HG02970 (cell line): ENCODE measurements at regions not wholly inside any gene's neighbourhood (a gene's known extent, or its start where the extent isn't known, plus 50 kb on each side); places are given as distances from the start of the nearest gene placed in this dataset.

Experiments
- ATAC-seq: cut with Tn5 transposase; IDR thresholded peaks from one replicate; pipeline ENCODE4 v1.9.1; 2021; ENCODE audit warnings: mild to moderate bottlenecking, moderate library complexity, moderate number of reproducible peaks; ENCODE audit not compliant: unreplicated experiment, low FRiP score

DNA sequence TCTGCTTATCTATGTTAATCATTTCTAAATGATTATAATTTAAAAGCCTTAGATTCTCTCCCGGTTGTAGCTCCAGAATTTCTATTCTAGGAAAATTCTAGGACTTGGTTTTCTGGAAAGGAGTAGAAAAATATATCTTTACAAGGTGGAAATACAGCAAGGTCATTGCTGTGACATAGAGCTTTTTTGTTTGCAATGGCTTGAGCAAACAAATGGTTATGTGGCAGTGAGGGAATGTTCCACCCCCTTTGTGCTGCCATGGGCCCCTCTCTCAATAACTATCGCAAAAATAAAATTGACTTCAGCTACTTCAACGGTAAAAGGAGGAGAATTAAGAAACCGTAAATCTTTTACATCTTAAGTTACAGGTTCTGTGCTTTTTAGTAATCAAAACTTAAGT is 517.1 kb downstream of the EPHA3 start:
- ATAC-seq, result no peak

DNA sequence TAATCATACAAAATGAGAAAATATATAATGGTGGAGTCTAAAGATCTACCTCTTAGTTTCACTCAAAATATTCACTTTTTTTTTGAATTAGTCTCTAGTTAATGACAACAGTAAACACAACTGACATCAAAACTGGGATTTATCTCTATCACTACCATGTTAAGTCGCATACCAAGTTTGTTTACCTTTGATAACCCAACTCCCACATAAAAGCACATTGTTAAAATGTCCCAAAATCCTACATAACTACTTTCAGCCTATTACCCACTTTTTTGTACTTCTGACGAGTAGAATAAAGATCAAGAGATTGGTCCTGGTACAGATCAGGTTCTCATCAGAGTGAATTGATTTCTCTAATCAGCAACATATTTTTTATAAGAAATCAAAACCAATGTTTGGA is 518.5 kb downstream of the EPHA3 start:
- no peak for ATAC-seq

DNA sequence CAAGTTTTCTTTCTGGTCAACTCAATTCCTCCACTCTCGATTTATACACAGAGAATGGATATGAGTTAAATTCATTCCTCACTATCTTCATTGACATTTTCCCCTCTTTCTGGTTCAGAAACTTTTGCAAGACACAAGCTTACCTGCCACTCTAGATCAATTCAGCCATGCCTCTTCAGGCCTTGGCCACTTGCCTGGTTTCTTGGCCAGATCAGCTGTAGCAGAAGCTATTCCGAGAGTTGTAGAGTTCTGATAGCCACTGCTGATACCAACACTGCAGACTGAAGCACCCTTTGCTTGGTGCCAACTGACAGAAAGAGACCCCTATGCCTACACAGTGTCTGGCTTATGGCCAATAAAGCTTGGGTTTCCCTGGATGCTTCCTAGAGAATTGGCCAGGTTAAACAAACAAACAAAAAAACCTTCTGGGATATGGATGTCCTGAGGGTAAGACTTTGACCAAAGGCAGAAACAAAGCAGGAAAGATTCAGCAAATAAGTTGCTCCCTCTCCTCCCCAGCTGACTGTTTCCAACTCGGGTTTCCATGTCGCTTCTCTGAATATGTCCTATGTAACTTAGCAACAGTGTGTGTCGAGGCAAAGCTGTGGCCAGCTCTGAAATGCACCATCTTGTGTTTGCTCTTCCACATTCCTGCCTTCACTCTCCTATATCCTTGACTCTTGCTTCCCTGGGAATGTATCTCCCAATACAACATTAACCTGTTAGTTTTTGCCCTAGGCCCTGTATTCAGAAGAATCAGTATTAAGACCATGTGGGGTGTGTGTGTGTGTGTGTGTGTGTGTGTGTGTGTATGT is 521.6 kb downstream of the EPHA3 start:
- no peak for ATAC-seq

DNA sequence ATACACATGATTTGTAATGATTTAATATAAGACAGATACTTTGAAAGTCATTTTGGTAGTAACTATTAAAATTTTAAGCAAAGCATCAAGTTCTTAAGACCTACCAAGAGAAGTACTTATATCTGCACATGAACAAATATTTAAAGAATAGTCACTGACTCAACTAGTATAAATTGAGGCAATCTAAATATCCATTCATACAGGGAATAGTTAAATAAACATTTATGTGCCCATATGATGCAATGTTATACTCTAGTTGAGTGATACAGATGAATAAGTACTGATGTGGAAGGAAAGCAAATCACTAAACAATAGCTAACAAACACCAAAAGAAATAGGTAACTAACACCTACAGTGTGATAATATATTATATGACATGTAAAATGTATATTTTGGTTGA is 527.7 kb downstream of the EPHA3 start:
- ATAC-seq, result no peak

DNA sequence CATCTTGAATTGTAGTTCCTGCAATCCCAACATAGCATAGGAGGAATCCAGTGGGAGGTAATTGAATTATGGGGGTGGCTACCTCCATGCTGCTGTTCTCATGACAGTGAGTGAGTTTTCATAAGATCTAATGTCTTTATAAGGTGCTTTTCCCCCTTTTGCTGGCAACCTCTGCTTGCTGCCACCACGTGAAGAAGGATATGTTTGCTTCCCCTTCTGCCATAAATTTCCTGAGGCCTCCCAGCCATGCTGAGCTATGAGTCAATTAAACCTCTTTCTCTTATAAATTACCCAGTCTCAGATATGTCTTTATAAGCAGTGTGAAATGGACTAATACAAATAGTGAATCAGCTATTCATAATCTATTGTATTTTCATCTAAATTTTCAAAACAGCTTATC is 537.3 kb downstream of the EPHA3 start:
- no peak for ATAC-seq

DNA sequence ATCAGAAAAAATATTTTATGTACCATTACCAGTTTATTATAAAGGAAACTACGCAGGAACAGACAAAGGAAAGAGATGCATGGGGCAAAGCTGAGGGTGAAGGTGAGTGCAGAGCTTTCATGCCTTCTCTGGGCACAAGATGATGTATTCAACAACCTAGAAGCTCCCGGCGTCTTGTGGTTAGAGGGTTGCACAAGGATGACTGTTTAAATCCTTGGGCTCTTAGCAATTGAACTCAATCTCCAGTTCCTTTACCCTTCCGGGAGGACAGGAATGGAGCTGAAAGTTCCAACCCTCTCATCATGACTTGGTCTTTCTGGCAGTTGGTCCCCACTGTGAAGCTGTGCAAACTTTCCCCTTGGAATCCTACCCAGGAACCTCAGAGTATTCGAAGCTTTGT is 542.0 kb downstream of the EPHA3 start:
- no peak for ATAC-seq

DNA sequence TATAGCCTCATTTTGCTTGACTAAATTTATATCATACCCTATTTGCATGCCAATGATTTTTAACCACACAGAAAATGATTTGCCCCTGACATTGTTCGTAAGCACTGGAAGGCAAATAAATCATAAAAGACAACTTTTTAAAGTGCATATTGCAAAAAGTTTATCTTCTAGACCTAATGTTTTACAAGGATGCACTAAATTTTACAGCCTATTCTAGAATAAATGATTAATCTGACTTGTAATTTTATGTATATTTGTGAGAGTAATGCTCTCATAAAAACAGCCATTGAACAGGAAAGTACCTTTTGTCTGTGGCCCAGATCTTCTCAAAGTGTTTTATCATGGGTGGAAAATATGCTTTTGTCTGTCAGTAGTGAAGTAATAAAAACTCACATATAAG is 546.6 kb downstream of the EPHA3 start:
- ATAC-seq, result no peak

DNA sequence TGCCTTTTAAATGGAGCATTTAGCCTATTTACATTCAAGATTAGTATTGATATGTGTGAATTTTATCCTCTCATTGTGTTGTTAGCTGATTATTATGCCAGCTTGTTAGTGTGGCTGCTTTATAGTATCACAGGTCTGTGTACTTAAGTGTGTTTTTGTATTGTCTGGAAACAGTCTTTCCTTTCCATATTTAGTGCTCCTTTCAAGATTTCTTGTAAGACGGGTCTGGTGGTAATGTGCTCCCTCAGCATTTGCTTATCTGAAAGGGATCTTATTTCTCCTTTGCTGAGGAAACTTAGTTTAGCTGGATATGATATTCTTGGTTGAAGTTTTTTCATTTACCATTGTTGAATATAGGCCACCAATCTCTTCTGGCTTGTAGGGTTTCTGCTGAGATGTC is 549.0 kb downstream of the EPHA3 start:
- ATAC-seq, result no peak

DNA sequence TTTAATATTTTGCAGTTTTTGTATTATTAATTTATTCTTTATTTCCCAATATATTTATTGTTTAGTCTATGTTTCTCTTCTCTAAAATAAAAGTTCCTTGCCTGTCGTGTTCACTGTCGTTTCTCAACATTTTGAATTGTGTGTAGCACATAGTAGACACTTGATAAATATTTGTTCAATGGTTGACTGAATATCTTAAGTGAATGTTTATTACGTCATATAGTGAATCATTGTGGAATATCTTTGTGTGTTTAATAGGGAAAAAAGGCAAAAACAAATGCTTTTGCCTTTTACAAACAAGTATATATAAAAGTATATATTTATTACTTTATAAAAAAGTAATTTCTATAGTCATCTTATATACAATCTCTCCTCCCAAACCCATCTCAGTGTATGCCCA is 572.3 kb downstream of the EPHA3 start:
- no peak for ATAC-seq

DNA sequence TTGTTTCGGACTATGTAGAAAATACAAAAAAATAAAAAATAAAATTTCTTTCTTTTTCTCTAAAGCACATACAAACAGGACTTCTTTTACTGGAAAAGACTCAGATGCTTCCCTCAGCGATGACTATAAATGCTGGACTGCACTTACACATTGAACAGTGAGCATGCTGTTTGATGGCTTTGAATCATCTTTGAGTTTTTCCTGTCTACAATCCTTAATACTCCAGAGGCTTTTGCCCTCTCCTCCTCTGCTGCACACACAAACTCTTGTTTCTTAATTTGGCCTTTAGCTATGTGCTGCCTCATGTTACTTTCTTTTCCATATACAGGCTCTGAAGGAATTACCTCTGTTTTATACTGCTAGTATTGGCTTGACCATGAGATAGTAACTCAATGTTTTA is 575.1 kb downstream of the EPHA3 start:
- ATAC-seq, result no peak

DNA sequence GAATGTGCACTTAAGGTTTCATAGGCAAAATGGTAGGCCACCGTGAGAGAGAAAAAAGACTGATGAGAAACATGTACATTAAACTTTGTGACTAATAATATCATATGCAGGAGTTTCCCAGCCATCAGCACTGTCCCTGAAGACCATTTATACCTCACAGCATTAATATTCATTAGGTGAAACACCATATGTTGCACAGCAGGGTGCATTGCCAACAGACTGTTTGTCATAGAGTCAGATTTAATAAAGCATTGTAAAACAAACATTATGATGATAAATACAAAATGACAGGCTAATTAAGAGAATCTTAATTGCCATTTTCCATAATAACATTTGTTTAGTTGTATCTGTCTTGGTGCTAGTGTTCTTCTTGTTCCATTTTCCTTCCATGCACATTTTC is 578.3 kb downstream of the EPHA3 start:
- no peak for ATAC-seq

DNA sequence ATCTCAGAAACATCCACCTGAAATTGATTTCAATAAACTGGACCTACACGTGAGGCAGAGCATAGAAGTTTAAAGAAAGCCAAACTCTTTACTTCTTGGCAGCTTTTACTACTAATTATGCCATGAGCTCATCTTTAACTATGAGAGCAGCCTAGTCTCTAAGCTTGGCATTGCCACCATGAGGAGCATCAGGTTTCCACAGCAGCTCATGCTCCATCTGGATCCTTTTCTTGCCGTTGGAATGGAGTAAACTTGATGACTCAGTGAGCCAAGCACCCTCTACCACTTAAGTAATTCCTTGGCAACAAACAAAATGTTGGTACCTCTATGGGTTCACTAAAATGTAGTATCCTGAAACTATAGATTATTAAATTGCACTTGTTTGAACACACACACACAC is 583.2 kb downstream of the EPHA3 start:
- no peak for ATAC-seq

DNA sequence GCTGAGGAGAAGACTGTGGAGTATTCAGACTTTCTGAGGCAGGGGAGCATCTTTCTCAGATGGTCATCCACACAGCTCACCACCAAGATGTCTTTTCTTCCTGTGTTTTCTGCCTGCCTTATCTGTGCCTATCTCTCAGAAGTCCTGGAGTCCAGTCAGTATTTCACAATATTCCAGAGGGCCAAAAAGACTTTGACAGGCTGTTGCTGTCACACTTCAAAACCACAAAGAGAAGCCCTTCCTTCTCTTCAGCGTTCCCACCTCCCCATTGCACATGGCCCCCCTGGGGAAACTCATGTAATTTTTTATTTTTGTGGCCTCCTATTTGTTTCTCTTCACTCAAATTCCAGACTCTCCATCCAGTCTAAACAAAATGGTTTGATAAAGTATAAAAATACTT is 585.2 kb downstream of the EPHA3 start:
- no peak for ATAC-seq

DNA sequence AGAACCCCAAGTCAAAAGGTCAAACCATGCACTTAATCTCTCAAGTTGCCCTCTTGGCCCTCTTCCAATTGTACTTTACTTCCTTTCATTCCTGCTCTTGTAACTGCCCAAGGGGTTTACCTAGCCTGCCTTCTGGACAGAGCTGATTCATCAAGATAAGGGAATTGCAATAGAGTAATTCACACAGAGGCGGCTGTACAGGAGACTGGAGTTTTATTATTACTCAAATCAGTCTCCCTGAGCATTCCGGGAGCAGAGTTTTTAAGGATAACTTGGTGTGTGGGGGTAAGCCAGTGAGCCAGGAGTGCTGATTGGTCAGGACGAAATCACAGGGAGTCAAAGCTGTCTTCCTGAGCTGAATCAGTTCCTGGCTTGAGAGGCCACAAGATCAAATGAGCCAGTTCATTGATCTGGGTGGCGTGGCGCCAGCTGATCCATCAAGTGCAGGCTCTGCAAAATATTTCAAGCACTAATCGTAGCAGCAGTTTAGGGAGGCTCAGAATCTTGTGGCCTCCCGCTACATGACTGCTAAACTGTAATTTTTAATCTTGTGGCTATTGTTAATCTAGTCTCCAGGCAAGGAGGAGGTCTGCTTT is 590.0 kb downstream of the EPHA3 start:
- no peak for ATAC-seq

DNA sequence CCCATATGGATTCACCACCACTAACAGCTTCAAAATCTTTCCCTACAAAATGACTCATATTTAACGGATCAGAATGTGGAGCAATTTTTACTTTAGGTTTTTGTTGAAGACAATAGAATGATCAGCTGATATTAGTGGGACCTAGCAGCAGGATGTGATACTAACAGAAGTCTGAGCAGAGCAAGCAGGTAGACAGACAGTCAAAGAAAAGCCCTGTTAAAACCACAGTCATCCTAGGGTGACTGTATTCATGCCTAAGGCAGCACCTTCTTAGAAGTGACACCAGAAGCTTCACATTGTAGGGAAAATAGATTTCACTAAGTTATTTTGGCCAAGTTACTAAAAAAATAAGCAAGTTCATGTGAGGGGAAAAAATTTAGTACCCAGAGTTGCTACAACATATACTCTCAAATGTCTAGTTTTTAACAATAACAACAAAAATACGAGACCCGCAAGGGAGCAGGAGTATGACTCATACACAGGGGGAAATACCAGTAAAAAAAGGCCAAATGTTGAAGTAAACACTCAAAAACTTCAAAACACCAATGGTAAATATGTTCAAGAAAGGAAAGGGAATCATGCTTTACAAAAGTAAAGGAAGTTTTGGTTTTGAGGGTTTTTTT is 590.9 kb downstream of the EPHA3 start:
- ATAC-seq, result no peak

DNA sequence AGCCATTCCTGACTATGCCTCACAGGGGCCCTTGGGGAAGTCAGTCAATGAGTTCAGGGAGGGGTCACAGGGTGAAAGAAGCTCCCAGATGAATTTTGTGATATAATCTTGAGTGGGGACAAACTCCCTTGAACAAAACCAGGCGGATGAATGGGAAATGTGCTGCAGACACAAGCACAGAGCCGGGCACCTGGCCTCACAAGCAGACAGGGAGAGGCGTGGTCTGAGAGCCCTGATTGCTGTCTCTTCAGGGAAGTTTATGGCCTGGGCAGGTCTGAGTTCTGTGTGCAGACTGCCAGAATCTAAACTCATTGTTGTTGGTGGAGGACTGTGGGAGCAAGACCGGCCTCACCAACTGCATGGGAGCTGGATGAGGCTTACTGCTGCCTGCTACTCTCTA is 591.8 kb downstream of the EPHA3 start:
- ATAC-seq, result no peak

DNA sequence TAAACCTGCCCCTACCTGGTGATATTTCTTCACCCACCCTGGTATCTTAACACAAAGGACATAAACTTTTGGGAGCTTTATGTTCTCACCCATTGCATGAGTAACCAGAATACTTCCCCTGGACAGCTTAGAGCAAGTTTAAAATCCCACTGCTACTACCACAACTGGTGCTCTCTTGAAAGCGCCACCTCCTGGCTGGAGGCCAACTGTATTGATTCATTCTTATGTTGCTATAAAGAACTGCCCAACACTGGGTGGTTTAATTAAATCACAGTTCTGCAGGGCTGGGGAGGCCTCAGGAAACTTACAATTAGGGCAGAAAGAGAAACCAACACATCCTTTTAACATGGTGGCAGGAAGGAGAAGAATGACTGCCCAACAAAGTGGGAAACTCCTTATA is 592.4 kb downstream of the EPHA3 start:
- ATAC-seq, result no peak

DNA sequence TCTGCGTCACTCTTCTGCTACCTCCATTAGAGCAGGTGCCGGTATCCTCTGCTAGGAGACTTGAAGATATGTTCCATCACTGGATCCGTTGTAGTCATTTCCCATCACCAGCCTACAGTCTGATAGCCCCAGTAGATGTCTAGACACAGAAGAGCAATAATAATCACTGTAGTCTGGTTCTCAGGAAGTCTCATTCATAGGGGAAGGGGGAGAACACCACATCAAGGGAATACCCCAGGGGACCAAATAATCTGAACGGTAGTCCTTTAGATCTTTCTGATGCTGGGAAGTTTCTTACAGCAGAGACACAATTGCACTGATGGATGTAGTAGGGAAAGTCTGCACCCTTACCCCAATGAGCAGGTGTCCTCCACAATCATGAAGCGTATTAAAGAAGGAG is 595.0 kb downstream of the EPHA3 start:
- no peak for ATAC-seq

DNA sequence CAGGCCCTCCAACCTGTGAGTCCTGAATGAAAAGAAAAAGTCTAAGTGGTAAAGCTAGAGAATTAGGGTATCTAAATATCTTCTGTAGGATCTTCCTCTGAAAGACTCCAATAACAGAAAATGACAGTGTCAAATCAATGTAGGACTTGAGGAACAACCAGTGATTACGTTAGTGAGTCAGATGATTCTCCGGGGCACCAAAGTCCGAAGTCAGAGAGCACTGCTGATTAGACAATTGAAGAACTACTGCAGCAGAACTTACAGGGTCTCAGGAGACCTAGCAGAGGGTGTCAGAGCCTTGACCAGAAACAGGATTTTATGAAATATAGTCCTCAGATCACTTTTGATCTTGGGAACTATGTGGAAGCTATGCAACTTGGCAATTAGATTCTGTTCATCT is 605.8 kb downstream of the EPHA3 start:
- ATAC-seq, result no peak

DNA sequence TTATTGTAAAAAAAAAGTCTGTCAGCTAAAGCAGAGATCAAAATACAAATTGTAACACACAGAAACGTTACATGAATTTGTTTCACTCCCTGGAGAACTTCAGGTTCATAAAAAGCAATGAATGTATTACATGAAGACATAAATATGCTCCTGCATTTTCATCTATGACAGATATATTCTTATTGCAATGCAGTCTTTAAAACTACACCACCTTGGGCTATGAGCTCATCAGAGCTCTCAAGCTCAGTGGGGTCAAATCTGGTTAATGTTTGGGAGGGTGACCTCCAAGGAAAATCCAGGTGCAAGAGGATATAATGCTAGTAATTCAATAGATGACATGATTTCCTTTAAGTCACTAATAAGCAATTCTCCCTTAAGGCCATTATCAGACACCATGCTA is 606.8 kb downstream of the EPHA3 start:
- no peak for ATAC-seq

DNA sequence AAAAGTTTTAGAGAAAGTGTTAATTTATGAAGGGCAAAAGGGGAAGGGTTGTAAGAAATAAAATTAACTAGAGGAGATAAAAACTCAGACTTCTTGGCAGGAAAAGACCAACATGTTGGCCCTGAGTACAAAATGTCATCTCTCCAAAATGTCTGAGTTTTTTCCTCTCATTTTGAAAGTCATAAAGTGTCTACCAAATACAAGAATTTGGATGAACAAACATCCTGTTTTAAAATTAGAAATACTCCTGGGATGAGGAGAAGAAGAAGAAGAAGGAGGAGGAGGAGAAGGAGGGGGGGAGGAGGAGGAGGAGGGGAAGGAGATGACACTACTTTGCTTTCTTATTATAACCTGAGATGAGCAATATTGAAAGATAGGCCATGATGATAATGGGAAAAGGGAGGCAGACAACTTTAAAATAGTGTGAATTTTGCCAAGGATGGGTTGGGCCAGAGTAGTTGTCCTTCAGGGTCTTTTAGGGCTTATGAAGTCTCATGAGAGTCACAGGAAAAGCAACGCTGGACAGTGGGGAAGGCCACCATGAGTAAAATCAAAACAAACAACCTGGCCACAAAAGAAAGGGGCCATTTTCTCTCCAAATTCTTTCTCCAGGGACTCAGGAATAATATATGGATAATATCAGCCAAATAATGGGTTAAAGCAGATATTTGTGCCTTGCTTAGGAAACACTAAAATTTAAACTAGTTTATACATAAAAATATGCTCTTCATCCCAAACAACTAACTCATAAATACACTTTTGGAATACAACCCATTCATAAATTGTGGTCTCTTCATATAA is 632.9 kb downstream of the EPHA3 start:
- no peak for ATAC-seq
